Breast epithelium (tissue), 4 donors: ENCODE measurements at regions not wholly inside any gene's neighbourhood (a gene's known extent, or its start where the extent isn't known, plus 50 kb on each side); places are given as distances from the start of the nearest gene placed in this dataset.

Experiments used
- DNase-seq, 2 donors: peaks; one replicate each; pipeline ENCODE4 v3.0.0-alpha.2; 2019; ENCODE audit warnings: low spot score in 2 of 2
- H3K27ac ChIP-seq, 2 donors: fragments of 200-600 bp; sonication (generic) in 1 of 2; one replicate each; pipeline ENCODE4 v1.5.1; 2016 to 2019; ENCODE audit warnings: mild to moderate bottlenecking in 1 of 2
- H3K27me3 ChIP-seq, 2 donors: fragments of 200-600 bp; sonication (generic) in 1 of 2; one replicate each; pipeline versions ENCODE4 v1.5.1 to v1.6.0; 2017 to 2019; ENCODE audit warnings: control low read depth in 1 of 2, mild to moderate bottlenecking in 1 of 2
- H3K36me3 ChIP-seq: fragments of 200-600 bp; one replicate; pipeline ENCODE4 v1.5.1; 2019
- H3K4me1 ChIP-seq, 2 donors: fragments of 200-600 bp; sonication (generic); one replicate each; pipeline ENCODE4 v1.5.1; 2016 to 2019; ENCODE audit warnings: control low read depth in 1 of 2
- H3K4me3 ChIP-seq, 3 donors: fragments of 200-600 bp; sonication (generic); 1 replicate in 2 of 3; 2 replicates in 1 of 3; pipeline ENCODE4 v1.5.1; 2016 to 2019; ENCODE audit warnings: mild to moderate bottlenecking in 3 of 3, moderate library complexity in 2 of 3
- H3K9me3 ChIP-seq, 2 donors: fragments of 200-600 bp; sonication (generic) in 1 of 2; one replicate each; pipeline ENCODE4 v1.5.1; 2016 to 2019; ENCODE audit warnings: control low read depth in 1 of 2
- CTCF ChIP-seq, 3 donors: fragments of 450-650 bp; IDR thresholded peaks; one replicate each; pipeline ENCODE4 v1.5.1; 2016 to 2017; ENCODE audit warnings: antibody characterized with exemption in 3 of 3, mild to moderate bottlenecking in 3 of 3, moderate library complexity in 3 of 3
- POLR2A ChIP-seq: fragments of 450-650 bp; IDR thresholded peaks from one replicate; pipeline ENCODE4 v1.6.1; 2016; ENCODE audit warnings: antibody characterized with exemption, mild to moderate bottlenecking, moderate library complexity
- POLR2AphosphoS5 ChIP-seq, 3 donors: sonication (generic); formaldehyde crosslinking; IDR thresholded peaks; one replicate each; pipeline ENCODE4 v1.6.1; 2017; ENCODE audit warnings: antibody characterized with exemption in 3 of 3
- intact Hi-C: fragments of 100-400 bp; cut with DNase I; formaldehyde crosslinking; loops from one replicate; pipeline ENCODE4 v1.15.1; 2023; ENCODE audit warnings: low total_unique reads

DNA sequence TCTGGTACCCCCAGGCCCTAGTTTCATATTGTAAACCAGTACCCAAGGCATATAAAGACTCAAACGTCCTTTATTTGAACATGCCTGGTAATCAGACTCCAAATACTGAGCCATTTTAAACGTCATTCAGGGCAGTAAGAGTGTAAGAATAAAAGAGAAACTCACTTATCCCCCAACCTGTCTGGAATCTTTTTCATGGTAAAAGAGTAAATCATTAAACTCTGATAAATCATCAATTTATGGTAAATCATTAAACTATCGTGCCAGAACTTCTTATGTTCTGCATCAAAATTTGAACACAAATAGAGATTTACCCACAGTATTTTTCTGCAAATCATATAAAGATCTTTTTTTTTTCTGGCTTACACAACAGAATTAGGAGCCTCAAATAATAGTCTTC, 734.3 kb upstream of the POT1 start:
- no peaks in the 10 kb centered on the region for H3K4me1 ChIP-seq
- intact Hi-C loops: no loop called here
- TF ChIP-seq POLR2A (no peak), POLR2AphosphoS5 (IDR thresholded peaks at IDR 0.05) (no peak), CTCF (IDR thresholded peaks at IDR 0.05) (no peak)

DNA sequence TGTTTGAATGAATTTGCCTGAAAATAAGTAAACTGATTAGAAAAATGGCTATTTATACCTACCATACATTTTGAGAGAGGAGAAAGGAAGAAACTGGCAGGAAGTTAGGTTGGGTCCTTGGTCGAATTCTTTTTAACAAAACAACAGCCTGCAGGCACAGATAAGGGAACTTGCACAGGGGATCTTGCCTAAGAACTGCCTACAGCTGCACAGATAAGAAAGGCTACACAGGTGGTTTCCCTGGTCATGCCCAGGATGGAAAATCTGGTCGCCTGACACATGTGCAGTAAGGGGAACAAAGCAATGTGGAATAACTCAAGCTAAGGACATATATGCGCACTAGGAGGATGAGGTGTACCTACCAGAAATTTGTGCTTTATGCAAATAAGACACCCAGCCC, 732.1 kb upstream of the POT1 start:
- Histone ChIP-seq H3K4me1 (no peaks in the 10 kb centered on the region), H3K4me3 (no peak overlapping the region), H3K36me3 (no peaks in the 10 kb centered on the region), H3K27ac (no peak overlapping the region), H3K9me3 (no peaks in the 10 kb centered on the region), H3K27me3 (no peaks in the 10 kb centered on the region)
- TF ChIP-seq POLR2A: no peak
- no peak for TF ChIP-seq CTCF (IDR thresholded peaks at IDR 0.05)
- TF ChIP-seq POLR2AphosphoS5 (IDR thresholded peaks at IDR 0.05): no peak
- intact Hi-C loops: no loop called here
- no peak for DNase-seq

More for the DNA sequence above, 734.3 kb upstream of the POT1 start:
- no peaks in the 10 kb centered on the region for H3K27me3 ChIP-seq
- no peak overlapping the region for H3K4me3 ChIP-seq
- no peak overlapping the region for H3K27ac ChIP-seq
- H3K36me3 ChIP-seq: no peaks in the 10 kb centered on the region
- H3K9me3 ChIP-seq: no peaks in the 10 kb centered on the region
- no peak for DNase-seq

DNA sequence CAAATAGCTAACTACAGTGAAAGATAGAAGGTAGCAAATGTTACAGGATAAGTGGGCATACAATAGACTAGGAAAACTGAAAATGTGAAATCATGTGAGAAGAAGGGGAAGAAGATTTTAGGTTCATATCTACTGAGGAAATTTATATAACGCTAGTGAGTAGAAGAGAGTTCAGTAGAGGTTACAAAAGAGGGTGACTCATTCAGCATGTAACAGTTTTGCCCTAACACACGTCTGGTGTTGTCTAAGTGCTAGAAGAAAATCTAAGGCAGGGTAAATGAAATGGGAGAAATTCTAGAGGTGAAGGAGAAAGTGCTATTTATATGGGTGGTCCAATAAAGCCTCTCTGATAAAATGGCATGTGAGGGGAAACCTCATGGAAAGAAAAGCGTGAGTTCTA, 731.4 kb upstream of the POT1 start:
- no peaks in the 10 kb centered on the region for H3K27me3 ChIP-seq
- no peaks in the 10 kb centered on the region for H3K9me3 ChIP-seq
- no peaks in the 10 kb centered on the region for H3K4me1 ChIP-seq
- no peaks in the 10 kb centered on the region for H3K36me3 ChIP-seq
- intact Hi-C loops: no loop called here
- no peak overlapping the region for H3K27ac ChIP-seq
- no peak for TF ChIP-seq POLR2A
- no peak for TF ChIP-seq POLR2AphosphoS5 (IDR thresholded peaks at IDR 0.05)
- no peak for TF ChIP-seq CTCF (IDR thresholded peaks at IDR 0.05)
- no peak for DNase-seq
- H3K4me3 ChIP-seq: no peak overlapping the region

- no peaks in the 10 kb centered on the region for H3K4me1 ChIP-seq
- H3K36me3 ChIP-seq: no peaks in the 10 kb centered on the region
- DNase-seq: no peak
- H3K9me3 ChIP-seq: no peaks in the 10 kb centered on the region
- H3K27me3 ChIP-seq: no peaks in the 10 kb centered on the region
- H3K4me3 ChIP-seq: no peak overlapping the region
- H3K27ac ChIP-seq: no peak overlapping the region
- no peak for TF ChIP-seq POLR2A
- TF ChIP-seq POLR2AphosphoS5 (IDR thresholded peaks at IDR 0.05): no peak
- intact Hi-C loops: no loop called here
Measured at GRCh38 chr7:125654076-125654475, 724.5 kb upstream of the POT1 start.

DNA sequence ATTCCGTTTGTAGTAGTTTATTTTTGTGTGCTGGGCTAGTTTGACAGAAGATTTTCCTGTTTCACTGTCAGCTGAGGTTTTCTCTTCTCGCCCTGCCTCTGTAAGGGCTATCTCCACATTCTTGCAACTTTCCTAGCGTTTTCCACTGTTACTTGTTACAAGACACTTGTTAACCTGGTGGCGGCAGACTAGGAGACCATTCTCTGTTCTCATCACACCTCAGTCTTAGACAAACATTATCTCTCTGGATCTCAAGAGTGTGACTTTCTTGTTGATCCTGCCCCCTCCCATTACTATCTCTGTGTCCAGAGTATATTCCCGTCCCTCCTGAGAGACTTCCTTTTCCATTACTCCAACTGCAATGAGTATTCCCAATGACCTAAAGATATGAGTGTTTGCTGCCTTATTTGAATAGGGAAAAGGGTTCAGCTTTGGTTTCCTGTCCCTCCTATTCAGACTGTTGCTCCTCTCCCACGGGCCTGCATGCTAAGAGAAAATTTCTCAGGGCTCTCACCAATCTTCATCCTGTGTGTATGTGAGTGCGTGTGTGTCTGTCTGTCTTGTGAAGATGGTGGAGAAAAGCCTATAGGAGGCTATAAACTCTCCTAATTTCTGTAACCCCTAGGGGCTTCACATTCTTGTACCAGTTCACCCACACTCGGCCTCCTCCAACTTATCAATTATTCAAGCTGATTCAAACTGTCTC, 722.4 kb upstream of the POT1 start:
- intact Hi-C loops: no loop called here

More for the DNA sequence above, 722.4 kb upstream of the POT1 start:
- no peak for TF ChIP-seq POLR2A
- TF ChIP-seq CTCF (IDR thresholded peaks at IDR 0.05): no peak
- no peak for TF ChIP-seq POLR2AphosphoS5 (IDR thresholded peaks at IDR 0.05)
- Histone ChIP-seq H3K9me3 (no peaks in the 10 kb centered on the region), H3K4me3 (no peak overlapping the region), H3K27ac (no peak overlapping the region), H3K27me3 (no peaks in the 10 kb centered on the region), H3K36me3 (no peaks in the 10 kb centered on the region), H3K4me1 (no peaks in the 10 kb centered on the region)
- DNase-seq: no peak
